HCT116 (cell line): ENCODE measurements at regions not wholly inside any gene's neighbourhood (a gene's known extent, or its start where the extent isn't known, plus 50 kb on each side); places are given as distances from the start of the nearest gene placed in this dataset.

Experiments
- ATAC-seq: fragments of 200-7000 bp; cut with Tn5 transposase; 2 replicates; pipeline ENCODE4 v1.9.1; 2020; ENCODE audit warnings: mild to moderate bottlenecking, moderate library complexity
- BruUV-seq: library from RNA; stranded (reverse); fragments of 400-500 nt; replicated peaks from 2 replicates; lab custom pipeline; 2021; lab: Mats Ljungman, UMichigan
- CTCF ChIA-PET: fragments of 300-600 bp; sonication (Branson Sonifier 250); formaldehyde crosslinking; loops from one replicate; lab custom pipeline; 2021; ENCODE audit warnings: antibody characterized with exemption; lab: Charles Lee
- POLR2A ChIA-PET: fragments of 300-600, 350-600 bp; sonication (Branson Sonifier 250); formaldehyde crosslinking; loops from one replicate; lab custom pipeline; 2021; ENCODE audit warnings: antibody characterized with exemption; lab: Charles Lee
- RAD21 ChIA-PET, 2 experiments: fragments of 300-600 bp; sonication (Branson Sonifier 250); formaldehyde crosslinking; loops; one replicate each; lab custom pipeline; 2023; ENCODE audit warnings: low total read pairs in 2 of 2; ENCODE audit not compliant: uncharacterized antibody in 2 of 2, unreplicated experiment in 2 of 2, low non-redundant PET in 1 of 2; lab: Charles Lee
- DNase-seq: peaks from one replicate; pipeline ENCODE4 v3.0.0-alpha.2; 2010; ENCODE audit warnings: low read depth, low spot score
- H2AFZ ChIP-seq: fragments of 200-600 bp; shearing (Covaris generic), sonication (generic); 2 replicates; pipeline ENCODE4 v1.6.1; 2017; ENCODE audit warnings: low read depth, mixed run types, mixed read lengths, antibody characterized with exemption, low read length; ENCODE audit not compliant: poor library complexity, severe bottlenecking
- H3K27ac ChIP-seq: 2 replicates; pipeline ENCODE4 v1.5.1; 2012; ENCODE audit warnings: low read depth, low read length
- H3K27me3 ChIP-seq: fragments of 200-600 bp; sonication (generic); 2 replicates; pipeline ENCODE4 v1.6.1; 2016; ENCODE audit warnings: mixed run types, low read length, mixed read lengths; ENCODE audit not compliant: insufficient read depth
- H3K36me3 ChIP-seq, 2 experiments: fragments of 200-500 bp in 1 of 2; fragments of 200-600 bp in 1 of 2; sonication (Bioruptor generic) in 1 of 2; sonication (generic) in 1 of 2; 2 replicates each; pipeline versions ENCODE4 v1.5.1 to v1.6.1; 2014 to 2016; ENCODE audit warnings: low read length in 2 of 2, inconsistent platforms in 1 of 2, mixed read lengths in 1 of 2, mixed run types in 1 of 2; ENCODE audit not compliant: insufficient read depth in 2 of 2, control insufficient read depth in 1 of 2
- H3K4me1 ChIP-seq, 2 experiments: fragments of 200-600 bp in 1 of 2; sonication (generic) in 1 of 2; 2 replicates each; pipeline versions ENCODE4 v1.5.1 to v1.6.1; 2012 to 2017; ENCODE audit warnings: low read length in 2 of 2, inconsistent platforms in 1 of 2, mild to moderate bottlenecking in 1 of 2, mixed read lengths in 1 of 2, mixed run types in 1 of 2, moderate library complexity in 1 of 2; ENCODE audit not compliant: insufficient read depth in 2 of 2, control insufficient read depth in 1 of 2
- H3K4me2 ChIP-seq: fragments of 200-600 bp; sonication (generic); 2 replicates; pipeline ENCODE4 v1.6.1; 2017; ENCODE audit warnings: mixed run types, low read length, mixed read lengths
- H3K4me3 ChIP-seq, 2 experiments: fragments of 200-600 bp in 1 of 2; sonication (generic) in 1 of 2; replicated peaks in 1 of 2; 2 replicates each; pipeline ENCODE4 v1.5.1; 2011 to 2016; ENCODE audit warnings: low read length in 2 of 2, control low read depth in 1 of 2, low read depth in 1 of 2, mild to moderate bottlenecking in 1 of 2, mixed read lengths in 1 of 2, mixed run types in 1 of 2
- H3K79me2 ChIP-seq: fragments of 200-600 bp; sonication (generic); 2 replicates; pipeline ENCODE4 v1.6.1; 2017; ENCODE audit warnings: mild to moderate bottlenecking, mixed run types, low read length, moderate library complexity, mixed read lengths; ENCODE audit not compliant: insufficient read depth
- H3K9ac ChIP-seq: fragments of 200-600 bp; sonication (generic); 2 replicates; pipeline ENCODE4 v1.6.1; 2016; ENCODE audit warnings: low read length, mixed read lengths
- H3K9me2 ChIP-seq: fragments of 200-600 bp; sonication (generic), shearing (Covaris generic); 2 replicates; pipeline ENCODE4 v1.6.1; 2017; ENCODE audit warnings: mixed run types, mild to moderate bottlenecking, moderate library complexity; ENCODE audit not compliant: insufficient read depth
- H3K9me3 ChIP-seq, 2 experiments: fragments of 200-500 bp in 1 of 2; fragments of 200-600 bp in 1 of 2; sonication (Bioruptor generic) in 1 of 2; sonication (generic) in 1 of 2; 2 replicates each; pipeline ENCODE4 v1.6.1; 2014 to 2017; ENCODE audit warnings: low read length in 2 of 2, mixed read lengths in 2 of 2, inconsistent platforms in 1 of 2, low read depth in 1 of 2, mild to moderate bottlenecking in 1 of 2, mixed run types in 1 of 2, moderate library complexity in 1 of 2; ENCODE audit not compliant: control insufficient read depth in 1 of 2, insufficient read depth in 1 of 2
- H4K20me1 ChIP-seq: fragments of 200-600 bp; sonication (generic), shearing (Covaris generic); 2 replicates; pipeline ENCODE4 v1.6.1; 2017; ENCODE audit warnings: mixed run types, mild to moderate bottlenecking, moderate library complexity; ENCODE audit not compliant: insufficient read depth
- CTCF ChIP-seq, 3 experiments: fragments of 200-600 bp in 1 of 3; sonication (generic) in 1 of 3; IDR thresholded peaks in 2 of 3; conservative IDR thresholded peaks in 1 of 3; 2 replicates each; pipeline ENCODE4 v1.5.1; 2012 to 2017; ENCODE audit warnings: low read depth in 2 of 3, low read length in 2 of 3, antibody characterized with exemption in 1 of 3, borderline replicate concordance in 1 of 3, control low read depth in 1 of 3, mild to moderate bottlenecking in 1 of 3, mixed read lengths in 1 of 3, mixed run types in 1 of 3, moderate library complexity in 1 of 3; ENCODE audit not compliant: insufficient read depth in 1 of 3
- EGR1 ChIP-seq: IDR thresholded peaks from 2 replicates; pipeline ENCODE4 v1.6.1; 2012; ENCODE audit warnings: low read depth
- EZH2 ChIP-seq: fragments of 200-600 bp; sonication (generic); IDR thresholded peaks from 2 replicates; pipeline ENCODE4 v1.6.1; 2017; ENCODE audit warnings: antibody characterized with exemption, mixed run types
- EZH2phosphoT487 ChIP-seq: fragments of 200-600 bp; IDR thresholded peaks from 2 replicates; pipeline ENCODE4 v1.6.1; 2018; ENCODE audit warnings: antibody characterized with exemption, borderline replicate concordance
- FOSL1 ChIP-seq: IDR thresholded peaks from 2 replicates; pipeline ENCODE4 v1.6.1; 2012; ENCODE audit warnings: low read depth
- POLR2A ChIP-seq: IDR thresholded peaks from 2 replicates; pipeline ENCODE4 v1.7.0; 2011; ENCODE audit warnings: borderline replicate concordance; ENCODE audit not compliant: insufficient read depth, insufficient read length; ENCODE audit errors: extremely low read depth
- REST ChIP-seq: IDR thresholded peaks from 2 replicates; pipeline ENCODE4 v1.6.1; 2012; ENCODE audit warnings: low read depth
- SRF ChIP-seq: IDR thresholded peaks from 2 replicates; pipeline ENCODE4 v1.6.1; 2012; ENCODE audit warnings: low read depth
- YY1 ChIP-seq: IDR thresholded peaks from 2 replicates; pipeline ENCODE4 v1.6.1; 2011; ENCODE audit warnings: low read length, low read depth, moderate library complexity, mild to moderate bottlenecking; ENCODE audit not compliant: insufficient replicate concordance; ENCODE audit errors: extremely low read depth
- ZBTB33 ChIP-seq: IDR thresholded peaks from 2 replicates; pipeline ENCODE4 v1.6.1; 2011; ENCODE audit warnings: mild to moderate bottlenecking, low read length, moderate library complexity; ENCODE audit not compliant: insufficient replicate concordance; ENCODE audit errors: extremely low read depth
- ZFX ChIP-seq: fragments of 450-650 bp; IDR thresholded peaks from 2 replicates; pipeline ENCODE4 v1.6.1; 2017
- ZNF274 ChIP-seq: fragments of 200-500 bp; sonication (Bioruptor generic); IDR thresholded peaks from 2 replicates; pipeline ENCODE4 v1.6.1; 2014; ENCODE audit warnings: mild to moderate bottlenecking, low read depth, low read length, inconsistent platforms
- intact Hi-C: fragments of 100-400 bp; cut with micrococcal nuclease; formaldehyde crosslinking; loops from 2 replicates; pipeline ENCODE4 v1.10.0; 2022

GRCh38 chr1:84078108-84078841, 65.8 kb upstream of the PRKACB start (continued):
- TF ChIP-seq REST (no peak), ZBTB33 (no peak), ZFX (peak; percentile 83)

GRCh38 chr1:84077476-84078107, 66.5 kb upstream of the PRKACB start:
- H3K9ac ChIP-seq, result peak overlapping the region; percentile 89
- peaks cover 55% of the 10 kb centered on the region for H3K79me2 ChIP-seq
- CTCF ChIA-PET, result no interaction called here
- H3K4me2 ChIP-seq, result peak overlapping the region; percentile 89
- intact Hi-C loops, result no loop called here
- POLR2A ChIA-PET, result no interaction called here
- no peaks in the 10 kb centered on the region for H3K9me2 ChIP-seq
- no peaks in the 10 kb centered on the region for H3K9me3 ChIP-seq
- H3K36me3 ChIP-seq, result no peaks in the 10 kb centered on the region
- ATAC-seq (peak; percentile 90), DNase-seq (peak; percentile 38)
- H3K27me3 ChIP-seq, result no peaks in the 10 kb centered on the region
- H3K4me1 ChIP-seq, result peaks cover 0 to 16% of the 10 kb centered on the region in 2 experiments; a peak in 2 of 4 replicates
- peak overlapping the region; percentile 73 to 82 for H3K4me3 ChIP-seq
- no peak overlapping the region for H2AFZ ChIP-seq
- BruUV-seq, result TSS peak; percentile 77
- RAD21 ChIA-PET, result no interaction called here
- peak overlapping the region; percentile 72 for H3K27ac ChIP-seq
- no peaks in the 10 kb centered on the region for H4K20me1 ChIP-seq
- TF ChIP-seq FOSL1 (no peak), EZH2phosphoT487 (no peak), ZFX (no peak), ZBTB33 (no peak), EGR1 (no peak; the same call in none of the 2 replicates), ZNF274 (no peak), SRF (no peak), POLR2A (peak; percentile 31), YY1 (peak; percentile 26), CTCF (IDR thresholded peaks at IDR 0.05 in 2 of 3, conservative IDR thresholded peaks at IDR 0.05 in 1 of 3; ENCODE audit: borderline replicate concordance in 1 of 3, insufficient read depth in 1 of 3, low read depth in 2 of 3, low read length in 2 of 3) (0 out of 6 replicates have a peak, but pooled peaks of 1 of the 3 experiments have one; percentile 3), EZH2 (no peak)
